A549 (cell line): ENCODE measurements at regions not wholly inside any gene's neighbourhood (a gene's known extent, or its start where the extent isn't known, plus 50 kb on each side); places are given as distances from the start of the nearest gene placed in this dataset.

Experiments
- BHLHE40 ChIP-seq: IDR thresholded peaks from 2 replicates; pipeline ENCODE4 v1.6.1; 2012; ENCODE audit warnings: low read depth, low read length, inconsistent platforms
- ESRRA ChIP-seq: fragments of 150-350 bp; IDR thresholded peaks from 2 replicates; pipeline ENCODE4 v1.6.1; 2014; ENCODE audit warnings: mild to moderate bottlenecking, low read length, borderline replicate concordance
- RFX5 ChIP-seq: fragments of 450-650 bp; IDR thresholded peaks from 2 replicates; pipeline ENCODE4 v1.7.1; 2014; ENCODE audit warnings: antibody characterized with exemption, mild to moderate bottlenecking, moderate library complexity
- TF ChIP-seq, protein P1 (sequence below): fragments of >200 bp; sonication (Bioruptor Twin); formaldehyde crosslinking; IDR thresholded peaks from 3 replicates; pipeline ENCODE4 v1.5.1; 2016
- TF ChIP-seq, protein P2 (sequence below): fragments of 150-350 bp; IDR thresholded peaks from 2 replicates; pipeline ENCODE4 v1.6.1; 2014; ENCODE audit warnings: low read depth, mild to moderate bottlenecking, low read length
- TF ChIP-seq, protein P3 (sequence below): IDR thresholded peaks from 2 replicates; pipeline ENCODE4 v1.6.1; 2012

DNA sequence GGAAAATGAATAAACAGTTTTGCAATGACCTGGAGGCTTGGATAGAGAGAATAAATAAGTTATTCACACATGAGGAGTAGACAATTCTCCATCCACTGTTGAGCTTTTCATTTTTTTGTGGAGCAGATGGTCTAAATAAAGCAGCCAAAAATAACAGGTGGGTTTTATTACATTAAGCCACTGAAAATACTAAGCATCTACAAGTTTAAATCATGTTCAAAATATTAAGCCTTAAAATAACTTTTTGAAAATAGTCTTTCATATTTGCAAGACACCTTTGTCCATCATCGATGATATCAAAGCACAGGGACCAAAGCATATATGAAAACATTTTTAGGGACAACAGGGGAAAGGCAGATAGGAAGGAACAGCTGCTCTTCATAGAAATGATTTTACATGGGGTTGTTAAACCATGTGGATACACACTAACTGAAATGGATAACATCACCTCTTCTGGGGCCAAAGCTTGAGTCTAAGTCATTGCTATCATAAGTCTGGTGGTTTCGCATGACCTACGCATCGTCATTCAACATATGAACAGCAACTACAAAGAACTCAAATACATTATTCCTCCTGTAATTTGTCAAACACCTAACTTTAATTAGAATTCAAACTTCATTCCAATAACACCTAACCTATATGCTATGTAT is 197.6 kb upstream of the CHST9 start:
- TF ChIP-seq, protein P1, sequence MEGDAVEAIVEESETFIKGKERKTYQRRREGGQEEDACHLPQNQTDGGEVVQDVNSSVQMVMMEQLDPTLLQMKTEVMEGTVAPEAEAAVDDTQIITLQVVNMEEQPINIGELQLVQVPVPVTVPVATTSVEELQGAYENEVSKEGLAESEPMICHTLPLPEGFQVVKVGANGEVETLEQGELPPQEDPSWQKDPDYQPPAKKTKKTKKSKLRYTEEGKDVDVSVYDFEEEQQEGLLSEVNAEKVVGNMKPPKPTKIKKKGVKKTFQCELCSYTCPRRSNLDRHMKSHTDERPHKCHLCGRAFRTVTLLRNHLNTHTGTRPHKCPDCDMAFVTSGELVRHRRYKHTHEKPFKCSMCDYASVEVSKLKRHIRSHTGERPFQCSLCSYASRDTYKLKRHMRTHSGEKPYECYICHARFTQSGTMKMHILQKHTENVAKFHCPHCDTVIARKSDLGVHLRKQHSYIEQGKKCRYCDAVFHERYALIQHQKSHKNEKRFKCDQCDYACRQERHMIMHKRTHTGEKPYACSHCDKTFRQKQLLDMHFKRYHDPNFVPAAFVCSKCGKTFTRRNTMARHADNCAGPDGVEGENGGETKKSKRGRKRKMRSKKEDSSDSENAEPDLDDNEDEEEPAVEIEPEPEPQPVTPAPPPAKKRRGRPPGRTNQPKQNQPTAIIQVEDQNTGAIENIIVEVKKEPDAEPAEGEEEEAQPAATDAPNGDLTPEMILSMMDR, result no peak
- TF ChIP-seq ESRRA (no peak), RFX5 (no peak), BHLHE40 (no peak)
- TF ChIP-seq, protein P2, sequence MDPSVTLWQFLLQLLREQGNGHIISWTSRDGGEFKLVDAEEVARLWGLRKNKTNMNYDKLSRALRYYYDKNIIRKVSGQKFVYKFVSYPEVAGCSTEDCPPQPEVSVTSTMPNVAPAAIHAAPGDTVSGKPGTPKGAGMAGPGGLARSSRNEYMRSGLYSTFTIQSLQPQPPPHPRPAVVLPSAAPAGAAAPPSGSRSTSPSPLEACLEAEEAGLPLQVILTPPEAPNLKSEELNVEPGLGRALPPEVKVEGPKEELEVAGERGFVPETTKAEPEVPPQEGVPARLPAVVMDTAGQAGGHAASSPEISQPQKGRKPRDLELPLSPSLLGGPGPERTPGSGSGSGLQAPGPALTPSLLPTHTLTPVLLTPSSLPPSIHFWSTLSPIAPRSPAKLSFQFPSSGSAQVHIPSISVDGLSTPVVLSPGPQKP, result no peak
- TF ChIP-seq, protein P3, sequence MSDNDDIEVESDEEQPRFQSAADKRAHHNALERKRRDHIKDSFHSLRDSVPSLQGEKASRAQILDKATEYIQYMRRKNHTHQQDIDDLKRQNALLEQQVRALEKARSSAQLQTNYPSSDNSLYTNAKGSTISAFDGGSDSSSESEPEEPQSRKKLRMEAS, result no peak
